Esophagus muscularis mucosa (tissue), 4 donors: ENCODE measurements at regions not wholly inside any gene's neighbourhood (a gene's known extent, or its start where the extent isn't known, plus 50 kb on each side); places are given as distances from the start of the nearest gene placed in this dataset.
"Not testable (repeated sequence)": the region's sequence is repeated elsewhere in the genome, so short reads cannot be mapped to it uniquely, and the experiment has no call there.

Experiments used
- DNase-seq: peaks from one replicate; pipeline ENCODE4 v3.0.0-alpha.2; 2017; ENCODE audit errors: extremely low spot score
- H3K27ac ChIP-seq, 4 donors: fragments of 200-600 bp; sonication (generic); replicated peaks in 1 of 4; 1 replicate in 3 of 4; 2 replicates in 1 of 4; pipeline ENCODE4 v1.5.1; 2016 to 2019; ENCODE audit warnings: mild to moderate bottlenecking in 1 of 4
- H3K27me3 ChIP-seq, 4 donors: fragments of 200-600 bp; sonication (generic); one replicate each; pipeline versions ENCODE4 v1.5.1 to v1.6.0; 2016 to 2019
- H3K36me3 ChIP-seq, 4 donors: fragments of 200-600 bp; sonication (generic); one replicate each; pipeline ENCODE4 v1.5.1; 2016 to 2019
- H3K4me1 ChIP-seq, 4 donors: fragments of 200-600 bp; sonication (generic); one replicate each; pipeline ENCODE4 v1.5.1; 2016 to 2019
- H3K4me3 ChIP-seq, 4 donors: fragments of 200-600 bp; sonication (generic); 1 replicate in 2 of 4; 2 replicates in 2 of 4; pipeline ENCODE4 v1.5.1; 2016 to 2019; ENCODE audit warnings: mild to moderate bottlenecking in 4 of 4, moderate library complexity in 1 of 4
- H3K9me3 ChIP-seq, 4 donors: fragments of 200-600 bp; sonication (generic); 1 replicate in 3 of 4; 2 replicates in 1 of 4; pipeline ENCODE4 v1.5.1; 2016 to 2019
- EP300 ChIP-seq: sonication (generic); formaldehyde crosslinking; IDR thresholded peaks from one replicate; pipeline ENCODE4 v1.6.1; 2017; ENCODE audit warnings: antibody characterized with exemption
- POLR2A ChIP-seq: fragments of 450-650 bp; IDR thresholded peaks from one replicate; pipeline ENCODE4 v1.6.1; 2017; ENCODE audit warnings: antibody characterized with exemption, moderate library complexity, mild to moderate bottlenecking, low read depth
- POLR2AphosphoS5 ChIP-seq, 2 donors: sonication (generic); formaldehyde crosslinking; IDR thresholded peaks; one replicate each; pipeline ENCODE4 v1.6.1; 2017; ENCODE audit warnings: antibody characterized with exemption in 2 of 2
- WGBS: methylation state at CpG from one replicate; pipeline ENCODE4 v1.1.5; 2018; 5-methylcytosine and 5-hydroxymethylcytosine counted together
- intact Hi-C: fragments of 100-400 bp; cut with DNase I; formaldehyde crosslinking; loops from one replicate; pipeline ENCODE4 v1.15.1; 2023
- TF ChIP-seq, protein P1 (sequence below), 3 experiments: fragments of 200-600 bp in 2 of 3; fragments of 450-650 bp in 1 of 3; sonication (generic) in 2 of 3; IDR thresholded peaks; one replicate each; pipeline ENCODE4 v1.5.1; 2017 to 2019; ENCODE audit warnings: antibody characterized with exemption in 3 of 3, mild to moderate bottlenecking in 2 of 3, moderate library complexity in 1 of 3

DNA sequence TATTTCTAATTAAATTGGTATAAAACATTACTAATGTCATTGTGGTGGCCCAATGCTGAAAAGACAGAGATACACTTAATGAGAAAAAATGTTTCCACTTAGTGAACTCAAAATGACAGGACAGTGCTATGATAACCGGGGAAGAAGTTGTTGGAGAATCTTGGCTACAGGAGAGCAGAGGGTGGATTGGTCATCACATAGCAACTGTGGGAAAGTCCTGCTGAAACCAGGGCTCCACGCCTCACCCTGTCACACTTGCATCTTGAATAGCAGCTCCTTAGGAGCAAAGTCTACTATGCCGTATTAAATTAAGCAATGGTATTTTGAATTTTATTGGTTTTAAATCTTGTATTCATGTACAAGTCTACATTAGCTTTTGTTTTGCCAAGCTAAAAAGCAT, 225.5 kb downstream of the KLF6 start:
- no peaks in the 10 kb centered on the region for H3K9me3 ChIP-seq
- no peak overlapping the region for H3K4me3 ChIP-seq
- H3K27me3 ChIP-seq: no peaks in the 10 kb centered on the region
- H3K4me1 ChIP-seq: no peaks in the 10 kb centered on the region
- intact Hi-C loops: no loop called here
- TF ChIP-seq EP300 (no peak), POLR2A (no peak), POLR2AphosphoS5 (IDR thresholded peaks at IDR 0.05) (no peak)
- TF ChIP-seq, protein P1, sequence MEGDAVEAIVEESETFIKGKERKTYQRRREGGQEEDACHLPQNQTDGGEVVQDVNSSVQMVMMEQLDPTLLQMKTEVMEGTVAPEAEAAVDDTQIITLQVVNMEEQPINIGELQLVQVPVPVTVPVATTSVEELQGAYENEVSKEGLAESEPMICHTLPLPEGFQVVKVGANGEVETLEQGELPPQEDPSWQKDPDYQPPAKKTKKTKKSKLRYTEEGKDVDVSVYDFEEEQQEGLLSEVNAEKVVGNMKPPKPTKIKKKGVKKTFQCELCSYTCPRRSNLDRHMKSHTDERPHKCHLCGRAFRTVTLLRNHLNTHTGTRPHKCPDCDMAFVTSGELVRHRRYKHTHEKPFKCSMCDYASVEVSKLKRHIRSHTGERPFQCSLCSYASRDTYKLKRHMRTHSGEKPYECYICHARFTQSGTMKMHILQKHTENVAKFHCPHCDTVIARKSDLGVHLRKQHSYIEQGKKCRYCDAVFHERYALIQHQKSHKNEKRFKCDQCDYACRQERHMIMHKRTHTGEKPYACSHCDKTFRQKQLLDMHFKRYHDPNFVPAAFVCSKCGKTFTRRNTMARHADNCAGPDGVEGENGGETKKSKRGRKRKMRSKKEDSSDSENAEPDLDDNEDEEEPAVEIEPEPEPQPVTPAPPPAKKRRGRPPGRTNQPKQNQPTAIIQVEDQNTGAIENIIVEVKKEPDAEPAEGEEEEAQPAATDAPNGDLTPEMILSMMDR (IDR thresholded peaks at IDR 0.05): no peak
- no peak overlapping the region for H3K27ac ChIP-seq
- H3K36me3 ChIP-seq: no peaks in the 10 kb centered on the region
- WGBS: 90% methylated on average over 3 of the region's 3 CpGs
- no peak for DNase-seq

DNA sequence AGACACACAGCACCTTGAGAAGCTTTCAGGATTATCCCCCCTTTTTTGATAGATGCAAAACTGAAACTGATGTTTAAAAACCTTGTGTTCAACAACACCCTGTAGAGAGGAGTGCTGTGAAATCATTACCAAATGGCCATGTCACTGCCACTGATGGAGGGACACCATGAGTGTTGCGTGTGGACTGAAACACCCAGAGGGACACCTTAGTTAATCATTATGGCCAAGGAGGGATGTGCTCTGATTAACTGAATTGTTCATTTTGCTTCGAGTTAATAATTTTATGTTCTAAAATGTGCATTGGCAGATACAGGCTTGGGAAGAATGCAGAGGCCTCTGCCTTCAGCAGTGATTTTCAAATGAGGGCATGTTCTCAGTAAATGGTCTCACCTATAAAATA, 226.0 kb downstream of the KLF6 start:
- no peaks in the 10 kb centered on the region for H3K9me3 ChIP-seq
- 92% methylated on average over 2 of the region's 2 CpGs for WGBS
- DNase-seq: no peak
- intact Hi-C loops: no loop called here
- H3K27ac ChIP-seq: no peak overlapping the region
- no peaks in the 10 kb centered on the region for H3K27me3 ChIP-seq
- TF ChIP-seq EP300: no peak
- TF ChIP-seq, protein P1 (IDR thresholded peaks at IDR 0.05): no peak
- TF ChIP-seq POLR2A: no peak
- no peak for TF ChIP-seq POLR2AphosphoS5 (IDR thresholded peaks at IDR 0.05)
- H3K4me3 ChIP-seq: no peak overlapping the region
- no peaks in the 10 kb centered on the region for H3K36me3 ChIP-seq
- no peaks in the 10 kb centered on the region for H3K4me1 ChIP-seq

DNA sequence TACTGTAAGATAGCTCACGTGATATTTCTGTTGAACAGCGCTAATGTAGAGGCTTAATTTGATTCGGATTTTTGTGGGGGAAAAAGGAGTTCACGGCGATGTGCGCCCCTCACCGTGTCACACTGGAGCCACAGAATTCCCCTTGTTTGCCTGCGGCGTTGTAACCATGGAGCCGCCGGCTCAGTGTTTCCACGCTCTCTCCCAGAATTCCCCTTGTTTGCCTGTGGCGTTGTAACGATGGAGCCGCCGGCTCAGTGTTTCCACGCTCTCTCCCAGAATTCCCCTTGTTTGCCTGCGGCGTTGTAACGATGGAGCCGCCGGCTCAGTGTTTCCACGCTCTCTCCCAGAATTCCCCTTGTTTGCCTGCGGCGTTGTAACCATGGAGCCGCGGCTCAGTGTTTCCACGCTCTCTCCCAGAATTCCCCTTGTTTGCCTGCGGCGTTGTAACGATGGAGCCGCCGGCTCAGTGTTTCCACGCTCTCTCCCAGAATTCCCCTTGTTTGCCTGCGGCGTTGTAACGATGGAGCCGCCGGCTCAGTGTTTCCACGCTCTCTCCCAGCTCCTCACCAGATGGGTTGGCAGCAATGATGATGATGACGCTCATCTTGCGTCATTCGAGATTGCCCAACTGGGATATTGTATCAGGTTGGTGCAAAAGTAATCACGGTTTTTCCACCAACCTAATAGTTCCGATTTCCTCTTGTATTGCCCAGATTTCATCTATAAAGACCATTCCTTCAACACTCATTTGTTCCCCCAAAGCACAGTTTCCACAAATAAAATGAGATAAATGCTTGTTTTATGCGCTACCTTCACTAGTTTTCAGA, 228.6 kb downstream of the KLF6 start:
- H3K9me3 ChIP-seq, H3K4me1 ChIP-seq, H3K27me3 ChIP-seq, DNase-seq, H3K36me3 ChIP-seq, intact Hi-C loops: not testable (repeated sequence)
- 92% methylated on average over 46 of the region's 46 CpGs for WGBS
- Histone ChIP-seq H3K4me3 (peak overlapping the region in 1 of 4 donors; percentile 14), H3K27ac (peak overlapping the region in 1 of 4 donors; percentile 38)

DNA sequence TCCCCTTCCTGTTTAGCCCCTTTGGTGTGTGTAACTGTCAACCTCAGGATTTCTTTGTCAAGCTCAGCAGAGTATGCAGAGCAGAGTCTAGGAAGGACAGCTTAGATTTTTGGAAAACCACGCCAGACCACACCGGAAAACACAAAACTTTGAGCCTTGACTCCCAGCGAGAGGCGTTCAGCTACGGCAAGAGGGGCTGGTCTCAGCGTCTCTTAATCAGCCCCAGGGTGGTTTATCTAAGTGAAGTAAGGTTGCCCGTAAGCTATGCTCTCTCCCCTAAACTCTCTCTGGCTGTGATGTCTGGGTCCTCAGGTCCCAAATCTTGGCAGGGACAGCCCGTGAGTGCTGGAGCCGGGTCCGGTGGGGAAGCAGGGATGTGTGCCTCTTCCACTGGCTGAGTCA, 230.9 kb downstream of the KLF6 start:
- no peaks in the 10 kb centered on the region for H3K9me3 ChIP-seq
- DNase-seq: no peak
- no peaks in the 10 kb centered on the region for H3K36me3 ChIP-seq
- no peaks in the 10 kb centered on the region for H3K27me3 ChIP-seq
- intact Hi-C loops: no loop called here
- no peak for TF ChIP-seq EP300
- TF ChIP-seq, protein P1 (IDR thresholded peaks at IDR 0.05): no peak
- no peak for TF ChIP-seq POLR2AphosphoS5 (IDR thresholded peaks at IDR 0.05)
- no peak for TF ChIP-seq POLR2A
- WGBS: 82% methylated on average over 9 of the region's 10 CpGs
- H3K4me1 ChIP-seq: no peaks in the 10 kb centered on the region
- H3K27ac ChIP-seq: no peak overlapping the region
- no peak overlapping the region for H3K4me3 ChIP-seq

DNA sequence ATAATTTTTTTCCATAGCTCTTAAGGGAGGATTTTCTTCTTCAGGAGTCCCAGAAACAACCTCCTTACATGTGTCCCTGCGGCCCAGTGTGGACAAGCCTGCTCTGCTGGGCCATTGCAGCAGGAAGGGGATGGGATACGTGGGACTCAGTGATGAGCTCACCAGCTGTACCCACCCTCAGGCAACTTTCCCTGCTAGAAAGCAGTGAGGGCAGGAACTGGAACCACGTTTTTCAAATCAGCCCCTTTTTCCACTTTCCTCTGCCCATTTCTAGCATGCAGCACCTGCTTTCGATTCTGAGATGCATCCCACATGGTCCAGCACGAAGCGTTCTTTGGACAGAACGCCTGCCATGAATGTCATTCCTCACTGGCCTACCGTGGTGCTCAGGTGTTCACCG, 232.7 kb downstream of the KLF6 start:
- no peaks in the 10 kb centered on the region for H3K27me3 ChIP-seq
- TF ChIP-seq EP300 (no peak), POLR2AphosphoS5 (IDR thresholded peaks at IDR 0.05) (no peak), POLR2A (no peak)
- TF ChIP-seq, protein P1 (IDR thresholded peaks at IDR 0.05): no peak
- no peak overlapping the region for H3K27ac ChIP-seq
- no peak for DNase-seq
- intact Hi-C loops: no loop called here
- H3K36me3 ChIP-seq: no peaks in the 10 kb centered on the region
- H3K9me3 ChIP-seq: no peaks in the 10 kb centered on the region
- H3K4me1 ChIP-seq: peaks cover 0 to 6% (median 4%) of the 10 kb centered on the region in 4 donors
- no peak overlapping the region for H3K4me3 ChIP-seq
- 93% methylated on average over 9 of the region's 9 CpGs for WGBS
